ENCODE measurements at regions not wholly inside any gene's neighbourhood (a gene's known extent, or its start where the extent isn't known, plus 50 kb on each side); places are given as distances from the start of the nearest gene placed in this dataset.
"Not testable (repeated sequence)": the region's sequence is repeated elsewhere in the genome, so short reads cannot be mapped to it uniquely, and the experiment has no call there.

GRCh38 chr3:23130406-23130805, 72.7 kb upstream of the UBE2E2 start:
- DNase-seq (ENCODE audit: low read depth, low spot score), result no peak
- WGBS (ENCODE audit: insufficient coverage, insufficient read length), result no CpG with 5 or more reads among the region's 4 CpGs
- no peak overlapping the region for H3K27ac ChIP-seq (ENCODE audit: low read length)
- H3K4me1 ChIP-seq (ENCODE audit: control insufficient read depth, insufficient read depth, low read length), result no peaks in the 10 kb centered on the region
- H3K36me3 ChIP-seq (ENCODE audit: control insufficient read depth, insufficient read depth, low read length), result no peaks in the 10 kb centered on the region
- no peaks in the 10 kb centered on the region for H3K9me3 ChIP-seq (ENCODE audit: control insufficient read depth, insufficient read depth, low read length)
- H3K27me3 ChIP-seq (ENCODE audit: control insufficient read depth, insufficient read depth, low read length), result no peaks in the 10 kb centered on the region
- no peak overlapping the region for H3K4me3 ChIP-seq (ENCODE audit: low read length)

- H3K4me3 ChIP-seq (ENCODE audit: low read length), result no peak overlapping the region
- WGBS (ENCODE audit: insufficient coverage, insufficient read length), result no CpG with 5 or more reads among the region's 12 CpGs
- no peaks in the 10 kb centered on the region for H3K36me3 ChIP-seq (ENCODE audit: control insufficient read depth, insufficient read depth, low read length)
- H3K27me3 ChIP-seq (ENCODE audit: control insufficient read depth, insufficient read depth, low read length), result no peaks in the 10 kb centered on the region
- no peak overlapping the region for H3K27ac ChIP-seq (ENCODE audit: low read length)
- no peak for DNase-seq (ENCODE audit: low read depth, low spot score)
- no peaks in the 10 kb centered on the region for H3K4me1 ChIP-seq (ENCODE audit: control insufficient read depth, insufficient read depth, low read length)
- no peaks in the 10 kb centered on the region for H3K9me3 ChIP-seq (ENCODE audit: control insufficient read depth, insufficient read depth, low read length)
Measured at GRCh38 chr3:23135026-23135785, 67.9 kb upstream of the UBE2E2 start.

GRCh38 chr3:23136054-23136453, 67.1 kb upstream of the UBE2E2 start:
- Histone ChIP-seq H3K4me1 (ENCODE audit: control insufficient read depth, insufficient read depth, low read length) (no peaks in the 10 kb centered on the region), H3K4me3 (ENCODE audit: low read length) (no peak overlapping the region), H3K27ac (ENCODE audit: low read length) (no peak overlapping the region), H3K27me3 (ENCODE audit: control insufficient read depth, insufficient read depth, low read length) (no peaks in the 10 kb centered on the region), H3K36me3 (ENCODE audit: control insufficient read depth, insufficient read depth, low read length) (no peaks in the 10 kb centered on the region), H3K9me3 (ENCODE audit: control insufficient read depth, insufficient read depth, low read length) (no peaks in the 10 kb centered on the region)
- no peak for DNase-seq (ENCODE audit: low read depth, low spot score)
- no CpG with 5 or more reads among the region's 2 CpGs for WGBS (ENCODE audit: insufficient coverage, insufficient read length)

- no CpG with 5 or more reads among the region's 2 CpGs for WGBS (ENCODE audit: insufficient coverage, insufficient read length)
- H3K36me3 ChIP-seq (ENCODE audit: control insufficient read depth, insufficient read depth, low read length); H3K27me3 ChIP-seq (ENCODE audit: control insufficient read depth, insufficient read depth, low read length); H3K9me3 ChIP-seq (ENCODE audit: control insufficient read depth, insufficient read depth, low read length); DNase-seq (ENCODE audit: low read depth, low spot score); H3K4me1 ChIP-seq (ENCODE audit: control insufficient read depth, insufficient read depth, low read length); H3K4me3 ChIP-seq (ENCODE audit: low read length); H3K27ac ChIP-seq (ENCODE audit: low read length): not testable (repeated sequence)
Measured at GRCh38 chr3:23144051-23144450, 59.1 kb upstream of the UBE2E2 start.

- Histone ChIP-seq H3K27ac (ENCODE audit: low read length) (no peak overlapping the region), H3K4me1 (ENCODE audit: control insufficient read depth, insufficient read depth, low read length) (no peaks in the 10 kb centered on the region), H3K27me3 (ENCODE audit: control insufficient read depth, insufficient read depth, low read length) (no peaks in the 10 kb centered on the region), H3K9me3 (ENCODE audit: control insufficient read depth, insufficient read depth, low read length) (no peaks in the 10 kb centered on the region), H3K4me3 (ENCODE audit: low read length) (no peak overlapping the region), H3K36me3 (ENCODE audit: control insufficient read depth, insufficient read depth, low read length) (no peaks in the 10 kb centered on the region)
- no CpG with 5 or more reads among the region's 2 CpGs for WGBS (ENCODE audit: insufficient coverage, insufficient read length)
- no peak for DNase-seq (ENCODE audit: low read depth, low spot score)
Measured at GRCh38 chr3:23146163-23146562, 57.0 kb upstream of the UBE2E2 start.

GRCh38 chr3:23152989-23153388, 50.1 kb upstream of the UBE2E2 start:
- Histone ChIP-seq H3K4me1 (ENCODE audit: control insufficient read depth, insufficient read depth, low read length) (no peaks in the 10 kb centered on the region; the same call in 1 of the 2 replicates), H3K36me3 (ENCODE audit: control insufficient read depth, insufficient read depth, low read length) (no peaks in the 10 kb centered on the region), H3K27ac (ENCODE audit: low read length) (no peak overlapping the region), H3K4me3 (ENCODE audit: low read length) (no peak overlapping the region), H3K9me3 (ENCODE audit: control insufficient read depth, insufficient read depth, low read length) (no peaks in the 10 kb centered on the region), H3K27me3 (ENCODE audit: control insufficient read depth, insufficient read depth, low read length) (no peaks in the 10 kb centered on the region)
- no peak for DNase-seq (ENCODE audit: low read depth, low spot score)
